Neural crest cell (in vitro differentiated cells): ENCODE measurements at regions not wholly inside any gene's neighbourhood (a gene's known extent, or its start where the extent isn't known, plus 50 kb on each side); places are given as distances from the start of the nearest gene placed in this dataset.

Experiments
- DNase-seq: peaks from one replicate; pipeline ENCODE4 v3.0.0; 2021; ENCODE audit warnings: low read depth, mixed read lengths, low spot score
- H3K27ac Mint-ChIP-seq: one replicate; pipeline ENCODE4 v1.8.0; 2021; ENCODE audit warnings: mild to moderate bottlenecking, mixed read lengths; ENCODE audit not compliant: unreplicated experiment
- H3K27me3 Mint-ChIP-seq: 2 replicates; pipeline ENCODE4 v1.8.0; 2021; ENCODE audit warnings: low read depth, mild to moderate bottlenecking, mixed read lengths
- H3K36me3 Mint-ChIP-seq: 2 replicates; pipeline ENCODE4 v1.8.0; 2021; ENCODE audit warnings: low read depth, mild to moderate bottlenecking, mixed read lengths
- H3K4me1 Mint-ChIP-seq: 2 replicates; pipeline ENCODE4 v1.8.0; 2021; ENCODE audit warnings: mixed read lengths
- H3K4me3 Mint-ChIP-seq: one replicate; pipeline ENCODE4 v1.8.0; 2021; ENCODE audit warnings: mild to moderate bottlenecking, mixed read lengths
- H3K9me3 Mint-ChIP-seq: 2 replicates; pipeline ENCODE4 v1.8.0; 2021; ENCODE audit warnings: mixed read lengths
- TF ChIP-seq, protein P1 (sequence below): fragments of 200-600 bp; sonication (generic); conservative IDR thresholded peaks from 2 replicates; pipeline ENCODE4 v1.5.0; 2021; ENCODE audit warnings: antibody characterized with exemption, mild to moderate bottlenecking

GRCh38 chr20:24254480-24254879 lies 214.9 kb upstream of the SYNDIG1 start:
- TF ChIP-seq, protein P1, sequence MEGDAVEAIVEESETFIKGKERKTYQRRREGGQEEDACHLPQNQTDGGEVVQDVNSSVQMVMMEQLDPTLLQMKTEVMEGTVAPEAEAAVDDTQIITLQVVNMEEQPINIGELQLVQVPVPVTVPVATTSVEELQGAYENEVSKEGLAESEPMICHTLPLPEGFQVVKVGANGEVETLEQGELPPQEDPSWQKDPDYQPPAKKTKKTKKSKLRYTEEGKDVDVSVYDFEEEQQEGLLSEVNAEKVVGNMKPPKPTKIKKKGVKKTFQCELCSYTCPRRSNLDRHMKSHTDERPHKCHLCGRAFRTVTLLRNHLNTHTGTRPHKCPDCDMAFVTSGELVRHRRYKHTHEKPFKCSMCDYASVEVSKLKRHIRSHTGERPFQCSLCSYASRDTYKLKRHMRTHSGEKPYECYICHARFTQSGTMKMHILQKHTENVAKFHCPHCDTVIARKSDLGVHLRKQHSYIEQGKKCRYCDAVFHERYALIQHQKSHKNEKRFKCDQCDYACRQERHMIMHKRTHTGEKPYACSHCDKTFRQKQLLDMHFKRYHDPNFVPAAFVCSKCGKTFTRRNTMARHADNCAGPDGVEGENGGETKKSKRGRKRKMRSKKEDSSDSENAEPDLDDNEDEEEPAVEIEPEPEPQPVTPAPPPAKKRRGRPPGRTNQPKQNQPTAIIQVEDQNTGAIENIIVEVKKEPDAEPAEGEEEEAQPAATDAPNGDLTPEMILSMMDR = no peak
- H3K27me3 Mint-ChIP-seq = peaks cover 9% of the 10 kb centered on the region
- H3K4me3 Mint-ChIP-seq = no peak overlapping the region
- no peak for DNase-seq
- no peaks in the 10 kb centered on the region for H3K36me3 Mint-ChIP-seq
- H3K4me1 Mint-ChIP-seq = peaks cover 6% of the 10 kb centered on the region
- H3K9me3 Mint-ChIP-seq = peaks cover 1% of the 10 kb centered on the region
- no peak overlapping the region for H3K27ac Mint-ChIP-seq

- Mint-ChIP-seq H3K4me3 (no peak overlapping the region), H3K27ac (no peak overlapping the region), H3K9me3 (peaks cover 3% of the 10 kb centered on the region), H3K27me3 (peaks cover 13% of the 10 kb centered on the region), H3K36me3 (no peaks in the 10 kb centered on the region), H3K4me1 (peaks cover 6% of the 10 kb centered on the region)
- TF ChIP-seq, protein P1 = no peak
- DNase-seq = no peak
Observed at GRCh38 chr20:24253321-24253720, 216.1 kb upstream of the SYNDIG1 start.

DNA sequence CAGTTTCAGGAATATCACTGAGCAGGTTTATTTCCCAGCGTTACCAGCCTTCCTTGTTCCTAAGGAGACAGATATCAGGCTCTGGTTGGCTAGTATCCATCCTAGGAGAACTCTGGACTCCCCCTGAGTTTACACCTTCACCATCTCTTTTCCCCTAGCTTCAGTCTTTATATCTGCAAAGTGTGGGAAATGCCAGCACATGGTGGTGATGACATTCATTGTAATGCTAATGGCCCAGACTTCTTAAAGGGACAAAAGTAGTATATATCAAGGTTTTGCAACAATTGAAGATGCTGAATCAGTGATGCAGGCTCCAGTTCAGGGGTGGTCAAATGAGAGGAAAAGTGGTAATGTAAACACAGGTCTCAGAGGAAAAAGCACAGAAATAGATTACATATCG lies 224.3 kb upstream of the SYNDIG1 start:
- Mint-ChIP-seq H3K27ac (no peak overlapping the region), H3K36me3 (no peaks in the 10 kb centered on the region), H3K27me3 (peaks cover 18% of the 10 kb centered on the region), H3K4me1 (no peaks in the 10 kb centered on the region), H3K9me3 (peaks cover 7% of the 10 kb centered on the region), H3K4me3 (no peak overlapping the region)
- TF ChIP-seq, protein P1 = no peak
- no peak for DNase-seq

- TF ChIP-seq, protein P1 = no peak
- Mint-ChIP-seq H3K9me3 (peaks cover 3% of the 10 kb centered on the region), H3K27ac (no peak overlapping the region), H3K4me3 (no peak overlapping the region), H3K4me1 (no peaks in the 10 kb centered on the region), H3K27me3 (peaks cover 6% of the 10 kb centered on the region), H3K36me3 (no peaks in the 10 kb centered on the region)
- no peak for DNase-seq
Observed at GRCh38 chr20:24242763-24243162, 226.7 kb upstream of the SYNDIG1 start.

- no peak for DNase-seq
- no peaks in the 10 kb centered on the region for H3K9me3 Mint-ChIP-seq
- H3K4me3 Mint-ChIP-seq = no peak overlapping the region
- peak overlapping the region; percentile 29 for H3K27ac Mint-ChIP-seq
- peaks cover 2% of the 10 kb centered on the region for H3K4me1 Mint-ChIP-seq
- H3K27me3 Mint-ChIP-seq = peaks cover 2% of the 10 kb centered on the region
- no peaks in the 10 kb centered on the region for H3K36me3 Mint-ChIP-seq
- TF ChIP-seq, protein P1 = no peak
Observed at GRCh38 chr20:24241466-24241865, 228.0 kb upstream of the SYNDIG1 start.

- Mint-ChIP-seq H3K4me1 (peaks cover 20% of the 10 kb centered on the region), H3K27me3 (no peaks in the 10 kb centered on the region), H3K36me3 (no peaks in the 10 kb centered on the region), H3K27ac (no peak overlapping the region), H3K4me3 (no peak overlapping the region), H3K9me3 (no peaks in the 10 kb centered on the region)
- TF ChIP-seq, protein P1 = no peak
- DNase-seq = no peak
Observed at GRCh38 chr20:24236963-24237362, 232.5 kb upstream of the SYNDIG1 start.
